WTC11 (cell line): ENCODE measurements at regions not wholly inside any gene's neighbourhood (a gene's known extent, or its start where the extent isn't known, plus 50 kb on each side); places are given as distances from the start of the nearest gene placed in this dataset.

ENCODE experiments used
- ATAC-seq: fragments of 200-7000 bp; cut with Tn5 transposase; 2 replicates; pipeline ENCODE4 v1.10.0; 2021; ENCODE audit warnings: mild to moderate bottlenecking, moderate library complexity
- CTCF ChIA-PET: fragments of 300-600 bp; sonication (Branson Sonifier 250); formaldehyde crosslinking; loops from one replicate; lab custom pipeline; 2021; ENCODE audit warnings: antibody characterized with exemption; lab: Charles Lee
- POLR2A ChIA-PET: fragments of 350-600 bp; sonication (Branson Sonifier 250); formaldehyde crosslinking; loops from one replicate; lab custom pipeline; 2021; ENCODE audit warnings: antibody characterized with exemption; lab: Charles Lee
- DNase-seq: peaks from one replicate; pipeline ENCODE4 v3.0.0; 2021; ENCODE audit warnings: low spot score
- H3K27ac Mint-ChIP-seq: 2 replicates; pipeline ENCODE4 v1.8.0; 2021; ENCODE audit warnings: mixed read lengths
- H3K27me3 Mint-ChIP-seq: 2 replicates; pipeline ENCODE4 v1.8.0; 2021; ENCODE audit warnings: low read depth, mild to moderate bottlenecking, moderate library complexity, mixed read lengths
- H3K36me3 Mint-ChIP-seq: 2 replicates; pipeline ENCODE4 v1.8.0; 2021; ENCODE audit warnings: mixed read lengths
- H3K4me1 Mint-ChIP-seq: 2 replicates; pipeline ENCODE4 v1.8.0; 2022; ENCODE audit warnings: mixed read lengths
- H3K4me3 Mint-ChIP-seq: 2 replicates; pipeline ENCODE4 v1.8.0; 2021; ENCODE audit warnings: mild to moderate bottlenecking, moderate library complexity, mixed read lengths
- H3K9me3 Mint-ChIP-seq: 2 replicates; pipeline ENCODE4 v1.8.0; 2021; ENCODE audit warnings: mixed read lengths
- ATF2 ChIP-seq: sonication (generic); formaldehyde crosslinking; IDR thresholded peaks from 2 replicates; pipeline ENCODE4 v1.8.1; 2022; ENCODE audit warnings: low read depth, missing genetic modification reagents, borderline replicate concordance
- ATF6 ChIP-seq: sonication (generic); formaldehyde crosslinking; IDR thresholded peaks from 2 replicates; pipeline ENCODE4 v1.8.1; 2023; ENCODE audit warnings: mild to moderate bottlenecking, missing genetic modification reagents
- CBFB ChIP-seq: sonication (generic); formaldehyde crosslinking; IDR thresholded peaks from 2 replicates; pipeline ENCODE4 v1.8.1; 2022; ENCODE audit warnings: mild to moderate bottlenecking, low read depth, missing genetic modification reagents
- CREB1 ChIP-seq: sonication (generic); formaldehyde crosslinking; IDR thresholded peaks from 2 replicates; pipeline ENCODE4 v1.8.0; 2023; ENCODE audit warnings: mild to moderate bottlenecking, missing genetic modification reagents
- CREM ChIP-seq: sonication (generic); formaldehyde crosslinking; IDR thresholded peaks from 2 replicates; pipeline ENCODE4 v1.8.1; 2022; ENCODE audit warnings: mild to moderate bottlenecking, missing genetic modification reagents, moderate library complexity
- ELF4 ChIP-seq: sonication (generic); formaldehyde crosslinking; IDR thresholded peaks from 2 replicates; pipeline ENCODE4 v1.8.1; 2022; ENCODE audit warnings: low read depth, mild to moderate bottlenecking, moderate library complexity, missing genetic modification reagents
- EMX1 ChIP-seq: fragments of 250-450 bp; sonication (Bioruptor Pico); IDR thresholded peaks from 2 replicates; pipeline ENCODE4 v1.8.0; 2021; ENCODE audit warnings: mild to moderate bottlenecking
- FOXJ3 ChIP-seq: sonication (generic); formaldehyde crosslinking; IDR thresholded peaks from 2 replicates; pipeline ENCODE4 v1.9.0; 2021; ENCODE audit warnings: missing genetic modification reagents, mild to moderate bottlenecking, borderline replicate concordance
- FOXP1 ChIP-seq: sonication (generic); formaldehyde crosslinking; IDR thresholded peaks from 2 replicates; pipeline ENCODE4 v1.8.0; 2022; ENCODE audit warnings: missing genetic modification reagents, mild to moderate bottlenecking, moderate library complexity, borderline replicate concordance
- GRHL2 ChIP-seq: fragments of 250-450 bp; sonication (Bioruptor Pico); IDR thresholded peaks from 2 replicates; pipeline ENCODE4 v1.8.0; 2022; ENCODE audit warnings: mild to moderate bottlenecking, moderate library complexity; ENCODE audit not compliant: insufficient replicate concordance, severe bottlenecking
- MLX ChIP-seq: sonication (generic); formaldehyde crosslinking; IDR thresholded peaks from 2 replicates; pipeline ENCODE4 v1.8.1; 2023; ENCODE audit warnings: mild to moderate bottlenecking, missing genetic modification reagents, moderate library complexity
- NFE2L1 ChIP-seq: sonication (generic); formaldehyde crosslinking; IDR thresholded peaks from 2 replicates; pipeline ENCODE4 v1.8.1; 2023; ENCODE audit warnings: missing genetic modification reagents
- NFYB ChIP-seq: sonication (generic); formaldehyde crosslinking; conservative IDR thresholded peaks from 2 replicates; pipeline ENCODE4 v1.8.0; 2022; ENCODE audit warnings: low read depth, missing genetic modification reagents
- NR1H2 ChIP-seq: sonication (generic); formaldehyde crosslinking; IDR thresholded peaks from 2 replicates; pipeline ENCODE4 v1.9.0; 2021; ENCODE audit warnings: mild to moderate bottlenecking, moderate library complexity, missing genetic modification reagents
- OVOL2 ChIP-seq: fragments of 250-450 bp; sonication (Bioruptor Pico); IDR thresholded peaks from 2 replicates; pipeline ENCODE4 v1.9.0; 2021; ENCODE audit warnings: mild to moderate bottlenecking, borderline replicate concordance
- RORB ChIP-seq: fragments of 250-450 bp; sonication (Bioruptor Pico); IDR thresholded peaks from 2 replicates; pipeline ENCODE4 v1.9.0; 2021; ENCODE audit warnings: mild to moderate bottlenecking
- SMAD3 ChIP-seq: sonication (generic); formaldehyde crosslinking; IDR thresholded peaks from 2 replicates; pipeline ENCODE4 v1.8.0; 2022; ENCODE audit warnings: missing genetic modification reagents, mild to moderate bottlenecking, borderline replicate concordance
- ZBTB21 ChIP-seq: sonication (generic); formaldehyde crosslinking; IDR thresholded peaks from 2 replicates; pipeline ENCODE4 v1.8.1; 2023; ENCODE audit warnings: mild to moderate bottlenecking, missing genetic modification reagents, borderline replicate concordance
- ZMAT4 ChIP-seq: fragments of 250-450 bp; sonication (Bioruptor Pico); IDR thresholded peaks from 2 replicates; pipeline ENCODE4 v1.9.0; 2021; ENCODE audit warnings: mild to moderate bottlenecking
- ZNF121 ChIP-seq: sonication (generic); formaldehyde crosslinking; IDR thresholded peaks from 2 replicates; pipeline ENCODE4 v1.8.0; 2023; ENCODE audit warnings: missing genetic modification reagents
- ZNF317 ChIP-seq: sonication (generic); formaldehyde crosslinking; IDR thresholded peaks from 2 replicates; pipeline ENCODE4 v1.8.1; 2023; ENCODE audit warnings: low read depth, mild to moderate bottlenecking, moderate library complexity, missing genetic modification reagents, borderline replicate concordance
- ZNF396 ChIP-seq: fragments of 250-450 bp; sonication (Bioruptor Pico); IDR thresholded peaks from 2 replicates; pipeline ENCODE4 v1.8.0; 2021; ENCODE audit warnings: mild to moderate bottlenecking, moderate library complexity, borderline replicate concordance
- ZNF416 ChIP-seq: fragments of 250-450 bp; sonication (Bioruptor Pico); IDR thresholded peaks from 2 replicates; pipeline ENCODE4 v1.9.0; 2021; ENCODE audit warnings: mild to moderate bottlenecking, inconsistent platforms
- ZNF423 ChIP-seq: fragments of 250-450 bp; sonication (Bioruptor Pico); IDR thresholded peaks from 2 replicates; pipeline ENCODE4 v2.1.2; 2022; ENCODE audit warnings: mild to moderate bottlenecking, moderate library complexity
- ZNF671 ChIP-seq: fragments of 250-450 bp; sonication (Bioruptor Pico); IDR thresholded peaks from 2 replicates; pipeline ENCODE4 v1.8.0; 2021; ENCODE audit warnings: mild to moderate bottlenecking
- TF ChIP-seq, protein P1 (sequence below): sonication (generic); formaldehyde crosslinking; IDR thresholded peaks from 2 replicates; pipeline ENCODE4 v1.8.0; 2023; ENCODE audit warnings: mild to moderate bottlenecking, missing genetic modification reagents
- TF ChIP-seq, protein P2 (sequence below): fragments of 250-450 bp; sonication (Bioruptor Pico); IDR thresholded peaks from 2 replicates; pipeline ENCODE4 v1.8.0; 2021; ENCODE audit warnings: mild to moderate bottlenecking
- TF ChIP-seq, protein P3 (sequence below): sonication (generic); formaldehyde crosslinking; IDR thresholded peaks from 2 replicates; pipeline ENCODE4 v1.8.1; 2023; ENCODE audit warnings: mild to moderate bottlenecking, missing genetic modification reagents, moderate library complexity

GRCh38 chr18:68400889-68401288 is 314.0 kb downstream of the TMX3 start:
- H3K4me3 Mint-ChIP-seq, result no peak overlapping the region
- ChIA-PET POLR2A (no interaction called here), CTCF (no interaction called here)

GRCh38 chr18:68399721-68400120 is 315.2 kb downstream of the TMX3 start:
- no peak overlapping the region for H3K4me3 Mint-ChIP-seq
- ATAC-seq, result no peak
- H3K27ac Mint-ChIP-seq, result no peak overlapping the region
- no peak for DNase-seq
- CTCF ChIA-PET, result no interaction called here
- H3K9me3 Mint-ChIP-seq, result peaks cover 7% of the 10 kb centered on the region
- H3K36me3 Mint-ChIP-seq, result peaks cover 2% of the 10 kb centered on the region; the same call in 1 of the 2 replicates
- H3K4me1 Mint-ChIP-seq, result no peaks in the 10 kb centered on the region
- POLR2A ChIA-PET, result no interaction called here
- H3K27me3 Mint-ChIP-seq, result no peaks in the 10 kb centered on the region
- TF ChIP-seq GRHL2 (CRISPR knock-in tag) (no peak), FOXP1 (no peak), FOXJ3 (CRISPR knock-in tag) (no peak), ZBTB21 (CRISPR knock-in tag) (no peak), CBFB (CRISPR knock-in tag) (no peak), ZNF423 (no peak), ZNF416 (no peak), ZMAT4 (CRISPR knock-in tag) (no peak), MLX (CRISPR knock-in tag) (no peak), ZNF671 (CRISPR knock-in tag) (no peak), ZNF317 (CRISPR knock-in tag) (no peak)
- TF ChIP-seq, protein P1, sequence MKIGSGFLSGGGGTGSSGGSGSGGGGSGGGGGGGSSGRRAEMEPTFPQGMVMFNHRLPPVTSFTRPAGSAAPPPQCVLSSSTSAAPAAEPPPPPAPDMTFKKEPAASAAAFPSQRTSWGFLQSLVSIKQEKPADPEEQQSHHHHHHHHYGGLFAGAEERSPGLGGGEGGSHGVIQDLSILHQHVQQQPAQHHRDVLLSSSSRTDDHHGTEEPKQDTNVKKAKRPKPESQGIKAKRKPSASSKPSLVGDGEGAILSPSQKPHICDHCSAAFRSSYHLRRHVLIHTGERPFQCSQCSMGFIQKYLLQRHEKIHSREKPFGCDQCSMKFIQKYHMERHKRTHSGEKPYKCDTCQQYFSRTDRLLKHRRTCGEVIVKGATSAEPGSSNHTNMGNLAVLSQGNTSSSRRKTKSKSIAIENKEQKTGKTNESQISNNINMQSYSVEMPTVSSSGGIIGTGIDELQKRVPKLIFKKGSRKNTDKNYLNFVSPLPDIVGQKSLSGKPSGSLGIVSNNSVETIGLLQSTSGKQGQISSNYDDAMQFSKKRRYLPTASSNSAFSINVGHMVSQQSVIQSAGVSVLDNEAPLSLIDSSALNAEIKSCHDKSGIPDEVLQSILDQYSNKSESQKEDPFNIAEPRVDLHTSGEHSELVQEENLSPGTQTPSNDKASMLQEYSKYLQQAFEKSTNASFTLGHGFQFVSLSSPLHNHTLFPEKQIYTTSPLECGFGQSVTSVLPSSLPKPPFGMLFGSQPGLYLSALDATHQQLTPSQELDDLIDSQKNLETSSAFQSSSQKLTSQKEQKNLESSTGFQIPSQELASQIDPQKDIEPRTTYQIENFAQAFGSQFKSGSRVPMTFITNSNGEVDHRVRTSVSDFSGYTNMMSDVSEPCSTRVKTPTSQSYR, result no peak
- TF ChIP-seq, protein P2, sequence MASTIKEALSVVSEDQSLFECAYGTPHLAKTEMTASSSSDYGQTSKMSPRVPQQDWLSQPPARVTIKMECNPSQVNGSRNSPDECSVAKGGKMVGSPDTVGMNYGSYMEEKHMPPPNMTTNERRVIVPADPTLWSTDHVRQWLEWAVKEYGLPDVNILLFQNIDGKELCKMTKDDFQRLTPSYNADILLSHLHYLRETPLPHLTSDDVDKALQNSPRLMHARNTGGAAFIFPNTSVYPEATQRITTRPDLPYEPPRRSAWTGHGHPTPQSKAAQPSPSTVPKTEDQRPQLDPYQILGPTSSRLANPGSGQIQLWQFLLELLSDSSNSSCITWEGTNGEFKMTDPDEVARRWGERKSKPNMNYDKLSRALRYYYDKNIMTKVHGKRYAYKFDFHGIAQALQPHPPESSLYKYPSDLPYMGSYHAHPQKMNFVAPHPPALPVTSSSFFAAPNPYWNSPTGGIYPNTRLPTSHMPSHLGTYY (CRISPR knock-in tag), result no peak

More at GRCh38 chr18:68400889-68401288, 314.0 kb downstream of the TMX3 start:
- ATAC-seq (no peak), DNase-seq (no peak)
- H3K4me1 Mint-ChIP-seq, result no peaks in the 10 kb centered on the region
- H3K36me3 Mint-ChIP-seq, result peaks cover 2% of the 10 kb centered on the region; the same call in 1 of the 2 replicates
- no peak for TF ChIP-seq NFYB
- TF ChIP-seq, protein P3, sequence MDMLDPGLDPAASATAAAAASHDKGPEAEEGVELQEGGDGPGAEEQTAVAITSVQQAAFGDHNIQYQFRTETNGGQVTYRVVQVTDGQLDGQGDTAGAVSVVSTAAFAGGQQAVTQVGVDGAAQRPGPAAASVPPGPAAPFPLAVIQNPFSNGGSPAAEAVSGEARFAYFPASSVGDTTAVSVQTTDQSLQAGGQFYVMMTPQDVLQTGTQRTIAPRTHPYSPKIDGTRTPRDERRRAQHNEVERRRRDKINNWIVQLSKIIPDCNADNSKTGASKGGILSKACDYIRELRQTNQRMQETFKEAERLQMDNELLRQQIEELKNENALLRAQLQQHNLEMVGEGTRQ, result no peak
- TF ChIP-seq ELF4 (CRISPR knock-in tag), result no peak
- no peak for TF ChIP-seq CREB1
- TF ChIP-seq ZNF423, result no peak
- no peak for TF ChIP-seq ATF6 (CRISPR knock-in tag)
- no peak for TF ChIP-seq ZNF396 (CRISPR knock-in tag)
- no peak for TF ChIP-seq CREM (CRISPR knock-in tag)
- no peak for TF ChIP-seq NR1H2 (CRISPR knock-in tag)
- TF ChIP-seq RORB (CRISPR knock-in tag), result no peak
- TF ChIP-seq SMAD3 (CRISPR knock-in tag), result no peak
- no peak for TF ChIP-seq ATF2 (CRISPR knock-in tag)
- TF ChIP-seq ZNF121 (CRISPR knock-in tag), result no peak
- no peak for TF ChIP-seq NFE2L1 (CRISPR knock-in tag)
- TF ChIP-seq EMX1 (CRISPR knock-in tag), result no peak
- no peak for TF ChIP-seq OVOL2 (CRISPR knock-in tag)
- no peak overlapping the region for H3K27ac Mint-ChIP-seq
- H3K9me3 Mint-ChIP-seq, result peaks cover 7% of the 10 kb centered on the region
- no peaks in the 10 kb centered on the region for H3K27me3 Mint-ChIP-seq
